ENCODE measurements at regions not wholly inside any gene's neighbourhood (a gene's known extent, or its start where the extent isn't known, plus 50 kb on each side); places are given as distances from the start of the nearest gene placed in this dataset.
"Not testable (repeated sequence)": the region's sequence is repeated elsewhere in the genome, so short reads cannot be mapped to it uniquely, and the experiment has no call there.

GRCh38 chr10:128578766-128579165 is 452.5 kb upstream of the MKI67 start:
- WGBS (ENCODE audit: low lambda C conversion rate, missing lambda C conversion rate), result 97% methylated on average over 5 of the region's 5 CpGs
- Histone ChIP-seq H3K4me3 (no peak overlapping the region), H3K4me1 (ENCODE audit: insufficient read depth) (peaks cover 5% of the 10 kb centered on the region), H2AFZ (no peak overlapping the region), H3K27me3 (no peaks in the 10 kb centered on the region), H3K4me2 (no peak overlapping the region), H3K9me2 (replicated peaks; ENCODE audit: insufficient read depth) (no peaks in the 10 kb centered on the region), H3K9me3 (ENCODE audit: low read depth) (no peaks in the 10 kb centered on the region), H3K27ac (no peak overlapping the region), H4K20me1 (ENCODE audit: insufficient read depth, poor library complexity, severe bottlenecking) (no peaks in the 10 kb centered on the region), H3K36me3 (replicated peaks; ENCODE audit: insufficient read depth, low read depth) (no peaks in the 10 kb centered on the region), H3K79me2 (no peaks in the 10 kb centered on the region)
- no peak for TF ChIP-seq EZH2 (IDR thresholded peaks at IDR 0.05; ENCODE audit: borderline replicate concordance)
- TF ChIP-seq EZH2phosphoT487 (IDR thresholded peaks at IDR 0.05; ENCODE audit: low read depth, severe bottlenecking, unreplicated experiment), result no peak
- TF ChIP-seq, protein P1, sequence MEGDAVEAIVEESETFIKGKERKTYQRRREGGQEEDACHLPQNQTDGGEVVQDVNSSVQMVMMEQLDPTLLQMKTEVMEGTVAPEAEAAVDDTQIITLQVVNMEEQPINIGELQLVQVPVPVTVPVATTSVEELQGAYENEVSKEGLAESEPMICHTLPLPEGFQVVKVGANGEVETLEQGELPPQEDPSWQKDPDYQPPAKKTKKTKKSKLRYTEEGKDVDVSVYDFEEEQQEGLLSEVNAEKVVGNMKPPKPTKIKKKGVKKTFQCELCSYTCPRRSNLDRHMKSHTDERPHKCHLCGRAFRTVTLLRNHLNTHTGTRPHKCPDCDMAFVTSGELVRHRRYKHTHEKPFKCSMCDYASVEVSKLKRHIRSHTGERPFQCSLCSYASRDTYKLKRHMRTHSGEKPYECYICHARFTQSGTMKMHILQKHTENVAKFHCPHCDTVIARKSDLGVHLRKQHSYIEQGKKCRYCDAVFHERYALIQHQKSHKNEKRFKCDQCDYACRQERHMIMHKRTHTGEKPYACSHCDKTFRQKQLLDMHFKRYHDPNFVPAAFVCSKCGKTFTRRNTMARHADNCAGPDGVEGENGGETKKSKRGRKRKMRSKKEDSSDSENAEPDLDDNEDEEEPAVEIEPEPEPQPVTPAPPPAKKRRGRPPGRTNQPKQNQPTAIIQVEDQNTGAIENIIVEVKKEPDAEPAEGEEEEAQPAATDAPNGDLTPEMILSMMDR (IDR thresholded peaks at IDR 0.05; ENCODE audit: poor library complexity), result no peak
- DNase-seq (ENCODE audit: low spot score), result no peak

DNA sequence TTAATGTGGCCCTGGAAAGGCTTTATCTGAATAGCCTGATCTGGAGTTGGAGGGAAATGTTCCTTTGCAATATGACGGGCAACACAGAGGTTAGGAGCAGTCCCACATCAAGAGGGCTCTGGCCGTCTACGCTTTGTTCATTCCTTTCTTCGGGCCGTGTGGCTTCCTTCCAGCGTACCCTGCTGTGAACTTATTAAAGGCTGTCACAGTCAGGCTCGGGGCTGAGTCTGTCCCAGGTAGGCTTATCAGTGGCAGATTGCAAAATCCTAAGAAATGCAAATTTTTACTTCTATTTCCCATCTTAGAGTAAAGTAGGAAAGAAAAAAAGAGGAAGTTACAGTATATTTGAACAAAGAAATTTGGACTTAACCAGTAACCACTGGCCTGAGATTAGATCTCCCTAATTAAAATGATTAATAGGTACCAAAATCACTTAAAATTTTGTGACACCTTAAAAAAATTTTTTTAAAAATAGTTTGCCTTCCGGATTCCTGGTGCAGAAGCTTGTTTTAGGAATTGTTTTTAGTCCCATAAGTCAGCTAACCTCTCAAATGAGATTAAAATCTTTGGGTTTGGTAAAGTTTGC is 453.1 kb upstream of the MKI67 start:
- Histone ChIP-seq H3K4me2 (no peak overlapping the region), H3K79me2 (no peaks in the 10 kb centered on the region), H4K20me1 (ENCODE audit: insufficient read depth, poor library complexity, severe bottlenecking) (no peaks in the 10 kb centered on the region), H3K9me3 (ENCODE audit: low read depth) (no peaks in the 10 kb centered on the region), H3K27me3 (no peaks in the 10 kb centered on the region), H3K4me1 (ENCODE audit: insufficient read depth) (no peaks in the 10 kb centered on the region), H3K9me2 (replicated peaks; ENCODE audit: insufficient read depth) (no peaks in the 10 kb centered on the region), H3K27ac (no peak overlapping the region), H3K4me3 (no peak overlapping the region), H3K36me3 (replicated peaks; ENCODE audit: insufficient read depth, low read depth) (no peaks in the 10 kb centered on the region), H2AFZ (no peak overlapping the region)
- DNase-seq (ENCODE audit: low spot score), result no peak
- 45% methylated on average over 8 of the region's 8 CpGs for whole genome bisulfite sequencing (ENCODE audit: low lambda C conversion rate, missing lambda C conversion rate)
- TF ChIP-seq, protein P1 (IDR thresholded peaks at IDR 0.05; ENCODE audit: poor library complexity), result no peak
- TF ChIP-seq EZH2phosphoT487 (IDR thresholded peaks at IDR 0.05; ENCODE audit: low read depth, severe bottlenecking, unreplicated experiment), result no peak
- TF ChIP-seq EZH2 (IDR thresholded peaks at IDR 0.05; ENCODE audit: borderline replicate concordance), result no peak

DNA sequence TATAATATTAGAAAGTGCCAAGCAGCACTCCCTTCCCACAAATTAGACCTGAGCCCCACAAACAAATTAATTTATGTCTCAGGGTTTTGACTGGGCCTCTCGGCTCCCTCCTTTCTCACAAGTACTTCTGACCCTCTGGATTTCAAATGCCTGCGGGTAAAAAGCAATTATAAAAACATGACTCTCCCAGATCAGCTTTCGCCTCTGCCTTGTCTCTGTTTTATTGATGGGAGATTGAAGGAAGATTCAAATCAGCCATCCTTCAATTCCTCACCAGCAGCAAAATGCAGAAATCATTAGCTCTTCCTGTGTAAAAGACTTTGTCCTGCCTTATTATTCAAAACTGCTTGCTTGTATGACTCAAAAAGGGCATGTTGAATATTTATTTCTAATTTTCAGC is 453.7 kb upstream of the MKI67 start:
- H3K27me3 ChIP-seq, result no peaks in the 10 kb centered on the region
- no peak for TF ChIP-seq EZH2 (IDR thresholded peaks at IDR 0.05; ENCODE audit: borderline replicate concordance)
- no peak for TF ChIP-seq EZH2phosphoT487 (IDR thresholded peaks at IDR 0.05; ENCODE audit: low read depth, severe bottlenecking, unreplicated experiment)
- WGBS (ENCODE audit: low lambda C conversion rate, missing lambda C conversion rate), result 43% methylated on average over 3 of the region's 3 CpGs

DNA sequence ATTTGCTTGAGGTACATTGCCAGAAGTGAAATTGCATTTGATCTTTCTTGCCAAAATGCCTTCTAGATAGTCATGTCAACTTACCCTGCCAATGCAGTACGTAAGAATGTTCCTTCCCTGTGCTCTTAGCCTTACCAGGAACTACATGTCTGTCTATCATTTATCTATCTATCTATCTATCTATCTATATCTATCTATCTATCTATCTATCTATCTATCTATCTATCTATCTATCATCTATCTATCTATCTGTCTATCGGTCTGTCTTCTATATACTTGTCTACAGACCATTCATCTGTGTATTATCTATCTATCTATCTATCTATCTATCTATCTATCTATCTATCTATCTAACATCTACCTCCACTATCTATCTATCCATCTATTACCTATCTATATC is 456.9 kb upstream of the MKI67 start:
- not testable (repeated sequence) for H3K9me2 ChIP-seq (replicated peaks; ENCODE audit: insufficient read depth); H3K27ac ChIP-seq; H4K20me1 ChIP-seq (ENCODE audit: insufficient read depth, poor library complexity, severe bottlenecking); H3K4me2 ChIP-seq; H3K36me3 ChIP-seq (replicated peaks; ENCODE audit: insufficient read depth, low read depth); H3K4me3 ChIP-seq; H2AFZ ChIP-seq; DNase-seq (ENCODE audit: low spot score); H3K9me3 ChIP-seq (ENCODE audit: low read depth); H3K27me3 ChIP-seq; H3K79me2 ChIP-seq; H3K4me1 ChIP-seq (ENCODE audit: insufficient read depth)
- WGBS (ENCODE audit: low lambda C conversion rate, missing lambda C conversion rate), result 95% methylated on average over 2 of the region's 2 CpGs

More for the DNA sequence above, 453.7 kb upstream of the MKI67 start:
- Histone ChIP-seq H3K4me1 (ENCODE audit: insufficient read depth) (no peaks in the 10 kb centered on the region), H4K20me1 (ENCODE audit: insufficient read depth, poor library complexity, severe bottlenecking) (no peaks in the 10 kb centered on the region), H3K9me2 (replicated peaks; ENCODE audit: insufficient read depth) (no peaks in the 10 kb centered on the region), H2AFZ (no peak overlapping the region), H3K36me3 (replicated peaks; ENCODE audit: insufficient read depth, low read depth) (no peaks in the 10 kb centered on the region), H3K4me2 (no peak overlapping the region), H3K9me3 (ENCODE audit: low read depth) (no peaks in the 10 kb centered on the region), H3K27ac (no peak overlapping the region), H3K79me2 (no peaks in the 10 kb centered on the region), H3K4me3 (no peak overlapping the region)
- DNase-seq (ENCODE audit: low spot score), result no peak

DNA sequence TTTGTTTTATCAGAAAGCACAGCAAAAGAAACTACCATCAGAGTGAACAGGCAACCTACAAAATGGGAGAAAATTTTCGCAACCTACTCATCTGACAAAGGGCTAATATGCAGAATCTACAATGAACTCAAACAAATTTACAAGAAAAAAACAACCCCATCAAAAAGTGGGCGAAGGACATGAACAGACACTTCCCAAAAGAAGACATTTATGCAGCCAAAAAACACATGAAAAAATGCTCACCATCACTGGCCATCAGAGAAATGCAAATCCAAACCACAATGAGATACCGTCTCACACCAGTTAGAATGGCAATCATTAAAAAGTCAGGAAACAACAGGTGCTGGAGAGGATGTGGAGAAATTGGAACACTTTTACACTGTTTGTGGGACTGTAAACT is 460.4 kb upstream of the MKI67 start:
- H3K4me3 ChIP-seq; H3K9me2 ChIP-seq (replicated peaks; ENCODE audit: insufficient read depth); H3K27me3 ChIP-seq; H3K4me2 ChIP-seq; H3K79me2 ChIP-seq; H3K36me3 ChIP-seq (replicated peaks; ENCODE audit: insufficient read depth, low read depth); H4K20me1 ChIP-seq (ENCODE audit: insufficient read depth, poor library complexity, severe bottlenecking); H2AFZ ChIP-seq; DNase-seq (ENCODE audit: low spot score); H3K9me3 ChIP-seq (ENCODE audit: low read depth); H3K27ac ChIP-seq; H3K4me1 ChIP-seq (ENCODE audit: insufficient read depth): not testable (repeated sequence)
- 98% methylated on average over 3 of the region's 3 CpGs for WGBS (ENCODE audit: low lambda C conversion rate, missing lambda C conversion rate)
